Astrocyte (in vitro differentiated cells and primary cell): ENCODE measurements at regions not wholly inside any gene's neighbourhood (a gene's known extent, or its start where the extent isn't known, plus 50 kb on each side); places are given as distances from the start of the nearest gene placed in this dataset.

ENCODE experiments used
- CTCF ChIP-seq: IDR thresholded peaks from 2 replicates; pipeline ENCODE4 v1.5.1; 2011; ENCODE audit warnings: low read depth, mild to moderate bottlenecking, inconsistent platforms, low read length, moderate library complexity; ENCODE audit not compliant: insufficient read depth
- EZH2 ChIP-seq: IDR thresholded peaks from 2 replicates; pipeline ENCODE4 v1.6.1; 2012; ENCODE audit warnings: mild to moderate bottlenecking, low read length, inconsistent platforms; ENCODE audit not compliant: insufficient read depth

GRCh38 chr22:34609646-34610045, 456.3 kb upstream of the ISX start:
- TF ChIP-seq CTCF (no peak), EZH2 (no peak)
